ENCODE measurements at regions not wholly inside any gene's neighbourhood (a gene's known extent, or its start where the extent isn't known, plus 50 kb on each side); places are given as distances from the start of the nearest gene placed in this dataset.

DNA sequence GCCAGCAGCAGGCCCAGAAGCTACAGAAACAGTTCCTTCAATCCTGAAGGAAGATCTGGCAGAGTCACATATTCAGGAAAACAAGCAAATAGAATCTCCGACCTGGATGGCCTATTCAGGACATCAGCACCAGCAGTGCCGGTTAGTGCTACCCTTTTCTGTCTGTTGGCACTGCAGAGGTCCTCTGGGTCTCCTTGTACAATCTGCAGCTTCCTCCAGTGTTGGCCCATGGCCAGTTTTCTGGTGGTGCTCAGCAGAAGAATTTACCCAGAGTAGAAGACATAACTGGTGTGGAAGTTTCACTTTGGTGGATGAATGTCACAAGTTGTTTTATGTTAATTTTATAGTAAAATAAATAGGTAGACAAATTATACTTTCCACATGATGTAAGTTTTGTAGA is 498.1 kb downstream of the COG6 start:
- DNase-seq, result no peak

DNA sequence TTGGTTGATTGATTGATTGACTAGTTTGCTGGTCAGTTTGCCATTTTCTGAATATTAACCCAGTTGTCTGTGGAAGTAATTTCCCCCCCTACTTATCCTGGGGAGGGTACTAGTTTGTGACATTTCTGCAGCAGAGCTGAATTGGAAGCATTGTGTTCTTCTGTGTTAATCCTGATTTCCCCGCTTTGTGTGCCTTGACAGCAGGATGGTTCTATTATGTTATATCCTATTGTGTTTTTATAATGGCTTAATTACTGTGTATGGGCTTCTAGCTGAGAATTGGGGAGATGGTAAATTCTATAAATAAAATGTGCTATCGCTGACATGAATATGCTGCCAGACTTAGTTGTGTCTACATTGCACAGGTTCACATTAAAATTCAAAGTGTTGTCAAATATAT is 499.7 kb downstream of the COG6 start:
- no peak for DNase-seq

DNA sequence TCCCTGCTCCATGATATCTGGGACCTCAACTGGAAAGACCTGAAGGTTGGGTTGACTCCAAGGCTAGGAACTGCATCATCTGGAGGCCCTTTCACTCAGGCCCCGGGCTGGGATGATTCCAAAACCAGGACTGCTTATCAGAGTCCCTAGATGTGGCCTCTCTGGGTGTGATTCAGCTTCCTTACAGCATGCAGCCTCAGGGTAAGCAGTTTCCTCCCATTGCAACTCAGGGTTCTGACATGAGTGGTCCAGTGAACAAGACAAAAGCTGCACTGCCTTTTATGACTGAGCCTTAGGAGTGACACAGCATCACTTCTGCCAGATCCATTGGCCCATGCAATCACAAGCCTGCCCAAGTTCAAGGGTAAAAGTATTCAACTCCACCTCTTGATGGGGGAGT is 502.8 kb downstream of the COG6 start:
- DNase-seq, result no peak

DNA sequence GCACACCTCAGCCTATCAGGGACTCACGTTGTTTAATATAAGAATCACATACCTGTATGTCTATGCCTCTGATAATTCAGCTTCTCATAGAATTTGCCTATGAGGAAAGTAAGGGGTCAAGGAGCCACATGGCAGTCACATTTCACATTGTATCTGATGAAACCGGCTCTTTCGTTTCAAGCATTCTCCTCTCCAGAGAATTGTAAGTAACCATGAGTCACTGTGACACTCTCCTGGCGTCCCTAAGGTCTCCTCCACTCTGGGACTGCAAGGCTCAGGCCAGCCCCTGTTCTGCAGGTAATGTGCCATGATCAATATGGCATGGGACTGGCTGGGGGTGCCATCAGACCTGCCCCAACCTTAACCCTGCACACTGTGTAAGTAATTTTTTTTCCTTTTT is 503.3 kb downstream of the COG6 start:
- no peak for DNase-seq

DNA sequence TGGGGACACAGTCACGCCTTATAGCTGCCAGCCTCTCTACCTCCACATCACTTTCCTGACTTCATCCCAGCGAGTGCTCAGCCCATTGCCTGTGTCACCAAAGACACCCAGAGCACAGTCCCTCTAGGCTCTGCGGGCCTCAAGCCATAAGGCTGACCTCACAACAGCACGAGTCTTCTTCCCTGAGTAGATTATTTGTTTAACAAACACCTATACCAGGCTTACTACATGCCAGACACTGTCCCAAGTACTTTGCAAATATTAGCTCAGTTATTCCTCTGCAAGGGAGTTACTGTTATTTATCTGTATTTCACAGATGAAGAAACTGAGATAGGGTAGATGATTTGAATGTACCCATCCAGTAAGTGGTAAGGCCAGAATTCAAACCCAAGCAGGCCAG is 504.3 kb downstream of the COG6 start:
- peak; percentile 47 for DNase-seq

DNA sequence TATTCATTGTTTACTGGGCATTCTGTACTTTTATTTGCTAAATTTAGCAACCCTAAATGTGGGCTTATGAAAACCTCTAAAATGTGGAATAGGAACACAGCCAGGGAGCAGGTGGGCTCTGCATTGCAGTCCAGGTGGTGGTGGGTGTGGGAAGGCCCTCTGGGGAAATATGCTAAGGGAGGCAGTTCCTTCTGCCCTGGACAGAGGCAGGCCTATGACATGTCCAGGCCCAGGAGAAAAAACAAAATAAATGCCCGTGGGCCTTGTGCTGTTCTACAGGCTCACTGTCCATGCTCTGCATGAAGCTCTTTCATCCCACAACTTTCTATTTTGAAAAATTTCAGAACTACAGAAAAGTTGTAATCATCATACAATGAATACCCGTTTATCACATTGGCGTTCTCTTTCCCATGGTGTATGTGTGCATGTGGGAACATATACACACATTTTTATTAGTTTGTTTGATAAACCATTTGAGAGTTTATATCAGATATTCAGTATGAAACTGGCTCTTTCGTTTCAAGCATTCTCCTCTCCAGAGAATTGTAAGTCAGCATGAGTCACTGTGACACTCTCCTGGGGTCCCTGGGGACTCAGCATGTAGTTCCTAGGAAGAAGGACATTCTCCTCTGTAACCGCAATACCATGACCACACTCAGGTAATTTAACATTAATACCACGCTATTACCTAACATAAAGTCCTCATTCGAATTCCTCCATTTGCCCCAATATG is 505.3 kb downstream of the COG6 start:
- no peak for DNase-seq

DNA sequence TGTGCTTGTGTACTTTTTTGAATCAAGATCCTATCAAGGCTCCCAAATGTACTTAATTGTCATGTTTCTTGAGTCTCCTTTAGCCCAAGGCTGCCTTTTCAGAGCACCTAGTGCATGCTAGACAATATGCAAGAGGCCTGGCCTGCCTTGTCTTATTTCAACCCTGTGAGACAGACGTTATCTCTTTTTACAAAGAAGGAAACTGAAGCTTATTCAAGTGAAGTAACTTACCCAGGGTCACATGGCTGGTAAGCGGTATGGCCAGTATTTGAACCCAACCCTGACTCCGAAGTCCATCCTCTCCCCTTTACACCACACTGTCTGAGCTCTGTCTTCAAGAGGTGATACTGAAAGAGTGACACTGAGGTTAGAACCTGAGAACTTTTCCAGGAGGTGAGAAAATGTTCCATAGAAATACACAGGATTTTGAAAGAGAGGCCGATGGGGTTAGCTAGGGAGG is 505.1 kb downstream of the FOXO1 start:
- no peak for DNase-seq

DNA sequence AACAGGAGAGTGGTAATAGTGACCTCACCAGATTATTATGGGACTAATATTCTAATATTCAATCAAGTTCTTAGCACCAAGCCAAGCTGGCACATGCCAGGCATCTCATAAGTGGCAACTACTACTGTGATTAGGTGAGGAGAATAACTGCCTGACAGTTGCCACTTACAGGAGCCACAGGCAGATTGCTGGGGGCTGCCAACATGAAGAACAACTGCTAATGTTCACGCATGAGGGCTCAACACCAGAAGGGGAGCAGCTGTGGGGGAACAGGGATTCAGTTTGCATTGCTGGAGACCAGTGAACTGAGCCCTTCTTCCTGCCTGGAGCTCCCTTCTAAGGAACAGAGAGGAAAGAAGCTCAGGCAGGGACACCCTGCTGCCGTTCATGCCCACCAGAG is 504.5 kb downstream of the FOXO1 start:
- DNase-seq, result no peak

DNA sequence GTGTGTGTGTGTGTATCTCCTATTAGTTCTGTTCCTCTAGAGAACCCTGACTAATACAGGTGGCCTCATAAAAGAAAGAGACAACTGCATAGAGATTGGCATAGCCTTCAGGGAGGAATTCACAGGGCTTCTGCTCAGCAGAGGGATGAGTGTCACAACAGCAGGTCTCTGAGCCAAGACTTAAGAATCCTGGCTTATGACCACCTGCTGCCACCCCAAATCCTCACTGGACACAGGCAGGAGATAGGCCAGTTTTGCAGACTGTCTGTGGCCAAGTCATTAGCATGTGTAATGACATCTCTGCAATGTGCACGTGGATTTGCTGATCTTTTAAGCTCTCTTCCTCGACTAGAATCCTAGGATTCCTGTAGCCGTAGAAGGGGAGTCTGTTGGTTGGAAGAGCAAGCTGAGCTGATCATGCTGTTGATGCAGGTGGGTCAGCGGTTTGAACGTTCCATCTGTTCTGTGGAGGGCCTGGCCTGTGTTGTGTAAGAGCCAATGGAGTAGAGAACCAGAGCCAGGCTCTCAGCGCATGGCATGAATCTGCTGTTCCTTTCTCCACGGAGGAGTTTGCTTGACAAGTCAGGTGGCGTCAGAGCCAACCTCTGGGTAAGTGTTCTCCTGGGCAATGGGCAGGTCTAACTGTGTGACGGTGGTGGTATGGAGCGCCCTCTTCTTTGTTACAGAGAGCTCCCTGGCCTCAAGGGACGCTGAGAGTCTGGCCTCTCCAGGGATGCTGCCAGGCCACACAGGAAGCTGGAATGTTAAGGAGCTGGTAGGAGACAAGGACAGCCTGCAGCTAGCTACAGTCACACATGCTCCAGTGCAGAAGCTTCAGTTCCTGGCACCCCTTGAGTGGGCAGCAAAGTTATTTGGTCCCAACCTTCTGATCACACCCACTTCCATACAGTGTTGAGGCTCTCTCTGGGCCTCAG is 503.1 kb downstream of the FOXO1 start:
- no peak for DNase-seq

DNA sequence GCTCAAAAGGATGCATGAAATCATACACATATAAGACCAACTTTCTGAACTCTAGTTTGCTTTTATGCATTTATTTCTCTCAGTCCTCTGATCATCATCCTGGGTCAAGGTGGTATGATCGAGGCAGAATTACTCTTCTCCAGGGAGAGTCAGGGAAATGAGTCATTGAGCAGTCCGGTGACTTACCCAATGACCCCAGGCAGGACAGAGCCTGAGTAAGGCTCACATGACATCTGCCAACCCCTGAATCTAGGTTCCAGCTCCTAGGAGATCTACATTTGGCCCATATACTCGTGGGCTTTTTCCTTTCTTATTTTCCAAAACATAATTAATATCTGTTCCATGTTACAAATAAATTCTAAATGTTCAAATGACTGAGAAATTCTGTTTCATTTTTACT is 502.3 kb downstream of the FOXO1 start:
- DNase-seq, result no peak

DNA sequence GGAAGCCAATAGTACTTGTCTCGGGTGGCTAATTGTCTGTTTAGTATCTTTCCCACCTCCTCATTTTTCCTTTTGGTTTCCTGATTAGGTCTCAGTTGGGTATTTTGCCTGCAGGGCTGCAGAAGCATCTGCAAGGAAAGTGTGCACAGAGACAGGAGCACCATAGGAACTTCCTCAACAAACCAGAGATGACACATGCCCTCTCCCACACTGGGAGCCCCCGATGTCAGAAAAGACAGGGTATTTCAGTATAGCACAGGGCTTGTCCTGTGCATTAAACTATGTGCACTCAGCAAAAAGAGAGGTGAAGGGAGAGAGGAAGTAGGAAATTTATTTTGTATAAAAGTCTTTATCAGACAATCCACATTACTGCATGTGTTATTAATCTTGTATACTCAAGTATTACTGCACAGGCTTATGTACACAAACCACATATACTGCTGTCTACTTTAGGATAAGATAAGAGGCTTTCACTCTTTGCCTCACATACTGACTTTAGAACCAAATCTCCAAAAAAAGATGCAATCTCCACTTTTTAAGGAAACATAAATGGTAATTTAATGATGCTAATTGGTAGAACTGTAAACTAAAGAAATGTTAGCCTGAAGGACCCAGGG is 501.0 kb downstream of the FOXO1 start:
- DNase-seq, result no peak

DNA sequence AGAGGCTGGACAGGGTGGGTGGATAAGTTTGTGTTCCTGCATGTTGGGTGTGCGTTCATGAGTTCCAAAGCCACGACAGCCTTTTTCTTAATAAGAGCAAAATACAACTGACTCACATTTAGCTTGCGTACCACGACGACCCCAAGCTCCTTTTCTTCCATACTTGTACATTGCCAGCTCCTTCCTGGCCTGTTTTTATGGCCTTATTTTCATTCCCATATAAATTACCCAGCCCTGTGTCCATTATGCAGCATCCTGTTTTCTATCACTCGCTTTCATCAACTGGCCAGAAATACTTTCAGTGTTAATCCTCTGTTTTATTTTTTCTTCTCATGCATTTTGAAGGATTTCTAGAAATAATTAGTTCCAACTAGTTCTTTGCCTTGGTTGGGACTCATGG is 499.1 kb downstream of the FOXO1 start:
- DNase-seq, result no peak

DNA sequence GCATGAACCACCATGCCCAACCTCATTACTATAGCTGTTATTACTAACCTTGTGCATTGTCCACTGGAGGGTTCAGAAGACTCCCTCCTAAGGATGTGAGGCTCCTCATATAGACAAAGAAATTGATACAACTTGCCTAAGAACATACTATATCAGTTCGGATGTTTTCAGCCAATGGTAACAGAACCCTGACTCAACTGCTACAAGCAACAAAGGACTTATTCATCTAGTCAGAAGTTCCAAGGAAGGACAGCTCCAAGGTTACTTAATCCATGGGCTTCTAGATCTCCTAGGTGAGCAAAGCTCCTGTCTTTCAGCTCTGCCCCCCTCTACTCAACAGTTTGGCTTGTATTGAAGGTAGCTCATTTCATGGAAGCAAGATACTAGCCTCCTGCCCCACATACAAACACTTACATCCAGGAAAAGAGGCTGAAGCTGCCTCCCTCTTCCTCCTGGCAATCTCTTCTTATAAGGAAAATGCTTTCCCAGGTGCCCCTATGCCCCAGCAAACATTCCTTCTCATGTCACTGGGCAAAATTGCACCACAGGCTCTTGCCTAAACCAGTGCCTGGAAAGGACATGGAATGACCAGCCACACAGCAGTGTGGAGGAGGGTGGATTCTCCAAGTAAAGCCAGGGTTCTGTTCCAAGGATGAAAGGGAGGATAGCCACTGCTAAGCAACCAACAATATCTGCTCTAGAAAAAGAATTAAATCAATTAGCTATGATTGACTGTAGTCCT is 497.8 kb downstream of the FOXO1 start:
- no peak for DNase-seq

DNA sequence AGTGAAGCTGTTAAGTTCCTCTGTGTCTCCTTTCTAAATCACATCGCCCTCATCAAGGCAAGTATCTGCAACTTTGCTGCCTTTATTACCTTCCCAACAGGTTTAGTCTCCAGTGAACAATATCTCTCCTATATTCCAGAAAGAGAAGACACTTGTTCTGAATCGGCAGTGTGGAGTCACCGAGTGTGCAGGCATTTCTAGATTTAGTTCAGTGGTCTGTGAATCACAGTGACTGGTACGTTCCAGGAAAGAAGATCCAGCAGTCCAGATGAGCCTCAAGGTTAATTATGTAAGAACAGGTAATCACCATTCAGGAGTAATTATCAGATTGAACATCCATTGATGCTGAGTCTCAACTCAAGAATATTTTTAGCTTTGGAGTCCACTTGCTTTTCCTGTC is 497.0 kb downstream of the FOXO1 start:
- no peak for DNase-seq

DNA sequence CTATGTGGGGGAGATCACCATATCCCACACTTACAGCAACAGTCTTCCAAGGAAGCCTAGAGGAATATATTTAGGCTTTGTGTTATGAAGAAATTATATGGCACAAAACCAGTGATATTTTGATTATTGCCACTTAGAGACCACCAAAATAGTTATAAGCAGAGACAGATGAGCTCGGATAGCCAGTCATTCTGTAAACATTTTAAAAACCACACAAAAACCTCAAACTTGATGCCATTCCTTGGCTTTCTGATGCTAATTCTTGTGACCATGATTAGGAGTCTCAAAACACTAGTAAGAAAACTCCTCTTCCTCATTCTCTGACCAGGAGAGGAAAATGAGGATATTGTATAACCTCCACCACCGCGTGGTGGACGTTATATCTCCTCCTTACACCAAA is 496.4 kb downstream of the FOXO1 start:
- no peak for DNase-seq

DNA sequence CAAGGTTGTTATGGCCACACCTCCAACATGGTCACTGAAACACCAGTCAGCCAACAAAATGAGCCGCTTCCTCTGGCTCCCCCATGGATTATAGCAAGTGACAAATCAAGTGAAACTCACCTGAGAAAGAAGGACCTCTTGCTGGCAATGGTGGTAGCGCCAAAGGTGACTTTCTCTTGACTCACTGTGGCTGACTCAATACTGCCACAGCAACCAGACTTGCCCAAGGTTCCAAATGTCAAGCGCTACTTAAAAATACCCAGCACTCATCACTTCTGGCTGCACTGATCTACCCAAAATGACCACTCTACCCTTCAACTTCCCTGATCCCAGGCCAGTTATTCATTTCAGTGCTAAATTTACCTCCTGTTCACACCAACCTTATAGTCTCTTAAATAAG is 495.5 kb downstream of the FOXO1 start:
- DNase-seq, result no peak

DNA sequence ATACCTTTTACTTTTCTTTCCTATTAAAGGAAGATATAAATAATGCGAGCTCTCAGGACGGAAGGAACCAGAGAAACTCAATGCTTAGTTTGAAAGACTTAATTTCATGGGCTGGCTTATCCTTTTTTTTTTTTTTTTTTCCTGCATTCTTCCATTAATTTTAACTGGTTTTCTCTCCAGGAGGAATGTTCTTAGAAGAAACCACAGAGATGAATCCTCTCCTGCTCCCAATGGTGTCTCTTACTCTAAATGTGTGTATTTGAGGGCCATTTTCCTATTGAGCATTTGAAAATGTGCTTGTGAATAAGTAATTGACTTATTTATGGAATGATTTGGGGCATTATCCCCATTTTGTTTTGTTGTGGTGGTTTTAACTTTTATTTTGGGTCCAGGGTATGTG is 494.9 kb downstream of the FOXO1 start:
- no peak for DNase-seq

DNA sequence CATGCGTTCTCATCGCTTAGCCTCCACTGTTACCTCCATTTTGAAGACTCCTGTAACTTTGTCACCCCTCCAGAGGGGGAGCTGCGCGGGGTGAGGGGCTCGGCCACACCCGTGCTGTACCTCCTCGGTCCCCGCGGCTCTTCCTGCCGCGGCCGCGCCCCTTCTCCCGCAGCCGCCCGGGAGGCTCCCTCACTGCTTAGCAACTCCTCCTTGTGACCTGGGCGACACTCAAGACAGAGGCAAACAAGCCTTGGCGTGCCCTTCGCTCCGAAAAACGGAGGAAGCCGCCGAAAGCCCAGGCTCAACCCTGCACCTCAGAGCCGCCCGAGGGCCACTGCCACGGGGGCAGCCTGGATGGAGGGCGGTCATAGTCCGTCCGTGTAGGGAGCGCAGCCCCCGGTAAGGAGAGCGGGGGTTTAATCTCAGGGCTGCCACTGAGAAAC is 494.3 kb downstream of the FOXO1 start:
- DNase-seq, result no peak

DNA sequence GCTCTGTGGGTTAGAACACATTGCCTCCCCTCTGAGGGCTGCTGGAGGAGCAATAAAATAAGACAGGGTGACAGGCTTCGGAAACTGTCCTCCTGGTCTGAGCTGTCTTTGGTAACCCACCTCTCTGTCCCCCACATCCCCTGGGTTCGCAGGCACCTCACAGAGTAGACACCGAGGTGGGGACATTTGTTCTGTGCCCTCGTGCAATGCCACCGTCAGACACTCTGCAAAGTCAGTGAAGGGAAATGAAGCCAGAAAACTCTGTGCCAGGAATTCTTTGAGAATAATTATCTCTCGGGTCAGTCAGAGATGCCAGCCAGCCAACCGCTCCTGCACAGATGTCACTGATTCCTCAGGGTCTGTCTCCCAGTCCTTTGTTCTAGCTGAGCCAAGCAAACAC is 493.6 kb downstream of the FOXO1 start:
- DNase-seq, result no peak

DNA sequence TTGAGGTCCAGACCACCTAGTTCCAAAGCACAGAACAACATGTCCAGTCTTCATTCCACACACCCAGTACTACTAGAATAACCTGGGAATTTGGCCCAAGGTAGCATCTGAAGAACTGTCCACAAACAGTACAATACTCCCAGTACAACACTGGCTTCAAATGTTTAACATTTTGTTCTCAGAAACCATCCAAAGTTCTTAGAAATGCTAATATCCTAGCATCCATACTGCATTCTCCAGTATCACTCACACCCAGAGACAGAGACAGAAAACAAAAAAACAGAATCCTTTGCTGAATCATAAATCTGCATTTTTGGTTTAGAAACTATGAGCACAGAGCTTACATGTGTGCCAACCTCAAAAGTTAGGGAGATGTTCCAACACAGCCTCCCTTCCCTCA is 490.8 kb downstream of the FOXO1 start:
- DNase-seq, result no peak

DNA sequence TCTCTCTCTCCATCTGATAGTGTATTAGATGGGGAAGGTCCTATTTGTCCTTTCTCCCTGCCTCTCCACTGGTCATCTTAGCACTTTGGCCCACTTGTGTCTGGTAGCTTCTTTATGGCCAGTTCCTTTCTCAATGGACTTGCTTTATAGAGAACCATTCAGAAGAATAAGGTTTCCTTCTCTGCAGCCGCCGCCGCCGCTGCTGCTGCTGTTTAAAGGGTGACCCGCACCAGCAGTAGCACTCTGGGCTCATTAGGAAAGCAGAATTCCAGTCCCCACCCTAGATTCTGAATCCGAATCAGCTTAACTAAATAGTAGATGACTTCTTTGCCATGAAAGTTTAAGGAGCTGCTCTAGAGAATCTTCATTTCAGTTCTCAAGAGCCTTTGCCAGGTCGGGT is 490.2 kb downstream of the FOXO1 start:
- no peak for DNase-seq

DNA sequence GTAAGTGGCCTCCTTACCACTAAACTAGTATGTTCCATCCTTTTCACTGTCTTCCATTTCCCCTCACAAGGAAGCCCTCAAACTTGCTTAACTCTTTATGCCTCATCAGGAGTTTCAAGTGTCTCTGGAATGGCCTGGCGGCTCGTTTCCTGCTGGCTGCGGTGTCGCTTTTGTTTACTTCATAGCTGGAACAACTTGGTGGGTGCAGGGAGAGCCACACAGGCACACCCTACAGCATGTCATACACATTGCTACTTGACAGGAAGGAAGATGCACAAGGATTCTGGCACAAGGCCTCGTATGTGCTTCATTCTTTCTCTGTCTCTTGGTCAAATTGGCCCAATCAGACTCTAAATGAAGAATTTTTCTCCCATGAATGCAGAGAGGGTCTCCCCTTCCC is 488.3 kb downstream of the FOXO1 start:
- DNase-seq, result no peak
